Spleen (tissue), 7 donors: ENCODE measurements at regions not wholly inside any gene's neighbourhood (a gene's known extent, or its start where the extent isn't known, plus 50 kb on each side); places are given as distances from the start of the nearest gene placed in this dataset.

Experiments
- POLR2A ChIP-seq, 3 donors: fragments of 450-650 bp; IDR thresholded peaks; one replicate each; pipeline ENCODE4 v1.5.1; 2017; ENCODE audit warnings: antibody characterized with exemption in 3 of 3, mild to moderate bottlenecking in 1 of 3
- TF ChIP-seq, protein P1 (sequence below), 11 experiments: fragments of 200-600 bp in 7 of 11; fragments of 450-650 bp in 4 of 11; sonication (generic) in 4 of 11; IDR thresholded peaks in 8 of 11; conservative IDR thresholded peaks in 3 of 11; 1 replicate in 7 of 11; 2 replicates in 4 of 11; pipeline versions ENCODE4 v1.4.0 to v1.8.0; 2016 to 2021; ENCODE audit warnings: antibody characterized with exemption in 11 of 11, inconsistent platforms in 4 of 11, mild to moderate bottlenecking in 1 of 11
- donor health status: DM: no; HTN: no; CAD: no; lungs with moderate emphysema.
- donor health status: DM: no; HTN: no; CAD: no.
- donor health status: DM: no; HTN: no; CAD: no.

DNA sequence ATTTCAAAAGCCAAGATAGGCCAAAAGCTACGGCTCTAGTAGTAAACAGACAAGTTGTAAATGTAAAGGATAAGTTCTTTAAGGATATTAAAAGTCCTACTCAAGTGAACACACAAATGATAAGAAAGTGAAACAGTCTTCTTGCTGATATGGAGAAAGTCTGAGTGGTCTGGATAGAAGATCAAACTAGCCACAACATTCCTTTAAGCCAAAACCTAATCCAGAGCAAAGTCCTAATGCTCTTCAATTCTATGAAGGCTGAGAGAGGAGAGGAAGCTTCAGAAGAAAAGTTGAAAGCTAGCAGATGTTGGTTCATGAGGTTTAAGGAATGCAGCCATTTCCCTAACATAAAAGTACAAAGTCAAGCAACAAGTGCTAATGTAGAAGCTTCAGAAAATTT, 111.7 kb upstream of the ZEB2 start:
- TF ChIP-seq, protein P1, sequence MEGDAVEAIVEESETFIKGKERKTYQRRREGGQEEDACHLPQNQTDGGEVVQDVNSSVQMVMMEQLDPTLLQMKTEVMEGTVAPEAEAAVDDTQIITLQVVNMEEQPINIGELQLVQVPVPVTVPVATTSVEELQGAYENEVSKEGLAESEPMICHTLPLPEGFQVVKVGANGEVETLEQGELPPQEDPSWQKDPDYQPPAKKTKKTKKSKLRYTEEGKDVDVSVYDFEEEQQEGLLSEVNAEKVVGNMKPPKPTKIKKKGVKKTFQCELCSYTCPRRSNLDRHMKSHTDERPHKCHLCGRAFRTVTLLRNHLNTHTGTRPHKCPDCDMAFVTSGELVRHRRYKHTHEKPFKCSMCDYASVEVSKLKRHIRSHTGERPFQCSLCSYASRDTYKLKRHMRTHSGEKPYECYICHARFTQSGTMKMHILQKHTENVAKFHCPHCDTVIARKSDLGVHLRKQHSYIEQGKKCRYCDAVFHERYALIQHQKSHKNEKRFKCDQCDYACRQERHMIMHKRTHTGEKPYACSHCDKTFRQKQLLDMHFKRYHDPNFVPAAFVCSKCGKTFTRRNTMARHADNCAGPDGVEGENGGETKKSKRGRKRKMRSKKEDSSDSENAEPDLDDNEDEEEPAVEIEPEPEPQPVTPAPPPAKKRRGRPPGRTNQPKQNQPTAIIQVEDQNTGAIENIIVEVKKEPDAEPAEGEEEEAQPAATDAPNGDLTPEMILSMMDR (IDR thresholded peaks at IDR 0.05 in 8 of 11, conservative IDR thresholded peaks at IDR 0.05 in 3 of 11) = no peak
- no peak for TF ChIP-seq POLR2A (IDR thresholded peaks at IDR 0.05)
